ENCODE measurements at regions not wholly inside any gene's neighbourhood (a gene's known extent, or its start where the extent isn't known, plus 50 kb on each side); places are given as distances from the start of the nearest gene placed in this dataset.

- no peak for DNase-seq
Measured at GRCh38 chr6:170093658-170094596, 197.0 kb downstream of the DLL1 start.

- DNase-seq, result no peak
Measured at GRCh38 chr6:170093276-170093657, 197.6 kb downstream of the DLL1 start.

GRCh38 chr6:170092826-170093225, 198.1 kb downstream of the DLL1 start:
- no peak for DNase-seq

GRCh38 chr6:170091639-170092579, 199.0 kb downstream of the DLL1 start:
- no peak for DNase-seq

- DNase-seq, result no peak
Measured at GRCh38 chr6:170091000-170091638, 199.8 kb downstream of the DLL1 start.

GRCh38 chr6:170090561-170090960, 200.3 kb downstream of the DLL1 start:
- DNase-seq, result no peak

GRCh38 chr6:170089963-170090362, 200.9 kb downstream of the DLL1 start:
- DNase-seq, result no peak

GRCh38 chr6:170088582-170088955, 202.3 kb downstream of the DLL1 start:
- DNase-seq, result no peak

- DNase-seq, result peak; percentile 45
Measured at GRCh38 chr6:170087941-170088581, 202.8 kb downstream of the DLL1 start.

- DNase-seq, result peak; percentile 26
Measured at GRCh38 chr6:170087421-170087780, 203.5 kb downstream of the DLL1 start.

GRCh38 chr6:170086639-170087420, 204.0 kb downstream of the DLL1 start:
- no peak for DNase-seq

GRCh38 chr6:170085475-170086401, 205.1 kb downstream of the DLL1 start:
- DNase-seq, result no peak

- no peak for DNase-seq
Measured at GRCh38 chr6:170084166-170084730, 206.6 kb downstream of the DLL1 start.

- no peak for DNase-seq
Measured at GRCh38 chr6:170083236-170084051, 207.4 kb downstream of the DLL1 start.

- no peak for DNase-seq
Measured at GRCh38 chr6:170082531-170083187, 208.2 kb downstream of the DLL1 start.

GRCh38 chr6:170082067-170082466, 208.8 kb downstream of the DLL1 start:
- no peak for DNase-seq

- no peak for DNase-seq
Measured at GRCh38 chr6:170081556-170081955, 209.3 kb downstream of the DLL1 start.

- peak; percentile 5 for DNase-seq
Measured at GRCh38 chr6:170080828-170081371, 210.0 kb downstream of the DLL1 start.
